HepG2 (cell line): ENCODE measurements at regions not wholly inside any gene's neighbourhood (a gene's known extent, or its start where the extent isn't known, plus 50 kb on each side); places are given as distances from the start of the nearest gene placed in this dataset.

Experiments
- CENPT ChIP-seq: sonication (generic); formaldehyde crosslinking; IDR thresholded peaks from 2 replicates; pipeline ENCODE4 v1.8.0; 2022; ENCODE audit warnings: low read depth, mild to moderate bottlenecking, moderate library complexity, missing genetic modification reagents
- CERS6 ChIP-seq: sonication (generic); formaldehyde crosslinking; IDR thresholded peaks from 2 replicates; pipeline ENCODE4 v1.5.0; 2020; ENCODE audit warnings: missing genetic modification reagents
- EP300 ChIP-seq, 3 experiments: sonication (generic) in 1 of 3; formaldehyde crosslinking in 1 of 3; IDR thresholded peaks; 2 replicates each; pipeline versions ENCODE4 v1.5.1 to v1.6.1; 2011 to 2020; ENCODE audit warnings: low read depth in 2 of 3, low read length in 2 of 3, borderline replicate concordance in 1 of 3, improper control_type of control experiment in 1 of 3, mild to moderate bottlenecking in 1 of 3, missing genetic modification reagents in 1 of 3, moderate library complexity in 1 of 3
- GABPB1 ChIP-seq: IDR thresholded peaks from 2 replicates; pipeline ENCODE4 v1.6.1; 2016; ENCODE audit warnings: mild to moderate bottlenecking, missing genetic modification reagents, moderate library complexity, missing compliant biosample characterization
- HNRNPK ChIP-seq: fragments of 200-400 bp; formaldehyde crosslinking; IDR thresholded peaks from 2 replicates; pipeline ENCODE4 v1.6.1; 2018; ENCODE audit warnings: low read length, low read depth, moderate library complexity, mild to moderate bottlenecking; ENCODE audit not compliant: poor library complexity, severe bottlenecking
- IRF1 ChIP-seq: sonication (generic); formaldehyde crosslinking; IDR thresholded peaks from 2 replicates; pipeline ENCODE4 v1.4.0; 2020; ENCODE audit warnings: low read depth, mild to moderate bottlenecking, missing genetic modification reagents
- KLF13 ChIP-seq: sonication (generic); formaldehyde crosslinking; IDR thresholded peaks from 2 replicates; pipeline ENCODE4 v1.4.0; 2020; ENCODE audit warnings: mild to moderate bottlenecking, missing genetic modification reagents
- MATR3 ChIP-seq: sonication (generic); formaldehyde crosslinking; IDR thresholded peaks from 2 replicates; pipeline ENCODE4 v1.4.0; 2020; ENCODE audit warnings: missing genetic modification reagents
- PLSCR1 ChIP-seq: sonication (generic); formaldehyde crosslinking; IDR thresholded peaks from 2 replicates; pipeline ENCODE4 v1.5.0; 2020; ENCODE audit warnings: missing genetic modification reagents, mild to moderate bottlenecking, borderline replicate concordance
- SIX1 ChIP-seq: sonication (generic); formaldehyde crosslinking; IDR thresholded peaks from 2 replicates; pipeline ENCODE4 v1.4.0; 2020; ENCODE audit warnings: missing genetic modification reagents, borderline replicate concordance
- ZNF18 ChIP-seq: sonication (generic); formaldehyde crosslinking; IDR thresholded peaks from 2 replicates; pipeline ENCODE4 v1.8.0; 2022; ENCODE audit warnings: mild to moderate bottlenecking, missing genetic modification reagents; ENCODE audit not compliant: insufficient replicate concordance
- ZNF343 ChIP-seq: sonication (generic); formaldehyde crosslinking; IDR thresholded peaks from 2 replicates; pipeline ENCODE4 v1.4.0; 2020; ENCODE audit warnings: mild to moderate bottlenecking, missing genetic modification reagents
- ZNF451 ChIP-seq: sonication (generic); formaldehyde crosslinking; IDR thresholded peaks from 2 replicates; pipeline ENCODE4 v1.5.0; 2020; ENCODE audit warnings: mild to moderate bottlenecking, missing genetic modification reagents
- ZNF550 ChIP-seq: sonication (generic); formaldehyde crosslinking; IDR thresholded peaks from 2 replicates; pipeline ENCODE4 v1.4.0; 2020; ENCODE audit warnings: mild to moderate bottlenecking, missing genetic modification reagents, borderline replicate concordance
- ZNF567 ChIP-seq: sonication (generic); formaldehyde crosslinking; IDR thresholded peaks from 2 replicates; pipeline ENCODE4 v1.8.1; 2023; ENCODE audit warnings: mild to moderate bottlenecking, missing genetic modification reagents, borderline replicate concordance
- ZNF598 ChIP-seq: sonication (generic); formaldehyde crosslinking; IDR thresholded peaks from 2 replicates; pipeline ENCODE4 v1.5.1; 2020; ENCODE audit warnings: mild to moderate bottlenecking, missing genetic modification reagents, borderline replicate concordance
- ZNF615 ChIP-seq: sonication (generic); formaldehyde crosslinking; IDR thresholded peaks from 2 replicates; pipeline ENCODE4 v1.5.0; 2020; ENCODE audit warnings: mild to moderate bottlenecking, missing genetic modification reagents, borderline replicate concordance
- ZNF749 ChIP-seq: sonication (generic); formaldehyde crosslinking; IDR thresholded peaks from 2 replicates; pipeline ENCODE4 v1.8.0; 2022; ENCODE audit warnings: mild to moderate bottlenecking, missing genetic modification reagents, moderate library complexity, borderline replicate concordance
- ZNF839 ChIP-seq: sonication (generic); formaldehyde crosslinking; IDR thresholded peaks from 2 replicates; pipeline ENCODE4 v1.4.0; 2020; ENCODE audit warnings: missing genetic modification reagents, mild to moderate bottlenecking, borderline replicate concordance
- TF ChIP-seq, protein P1 (sequence below): sonication (generic); formaldehyde crosslinking; IDR thresholded peaks from 2 replicates; pipeline ENCODE4 v1.4.0; 2020; ENCODE audit warnings: mild to moderate bottlenecking, missing genetic modification reagents

GRCh38 chr9:97788763-97789663 lies 64.0 kb upstream of the FOXE1 start (continued):
- TF ChIP-seq PLSCR1 (CRISPR knock-in tag), result no peak
- TF ChIP-seq KLF13 (CRISPR knock-in tag), result no peak
- no peak for TF ChIP-seq CERS6 (CRISPR knock-in tag)
- peak in 1 of 2 experiments; percentile 69; a peak in 2 of 4 replicates for TF ChIP-seq EP300 (IDR thresholded peaks at IDR 0.05; ENCODE audit: low read depth in 2 of 2, low read length in 2 of 2)
- TF ChIP-seq EP300 (CRISPR knock-in tag; IDR thresholded peaks at IDR 0.05; ENCODE audit: borderline replicate concordance), result peak; percentile 81
- no peak for TF ChIP-seq ZNF18 (CRISPR knock-in tag)
- TF ChIP-seq ZNF567 (CRISPR knock-in tag), result no peak
- no peak for TF ChIP-seq HNRNPK
- TF ChIP-seq MATR3 (CRISPR knock-in tag), result no peak
- TF ChIP-seq ZNF343, result no peak
- peak; percentile 34; the same call in 1 of the 2 replicates for TF ChIP-seq GABPB1 (CRISPR knock-in tag)
- TF ChIP-seq IRF1 (CRISPR knock-in tag), result no peak
- TF ChIP-seq SIX1 (CRISPR knock-in tag), result no peak
- no peak for TF ChIP-seq ZNF598
- TF ChIP-seq ZNF615, result no peak
- TF ChIP-seq, protein P1, sequence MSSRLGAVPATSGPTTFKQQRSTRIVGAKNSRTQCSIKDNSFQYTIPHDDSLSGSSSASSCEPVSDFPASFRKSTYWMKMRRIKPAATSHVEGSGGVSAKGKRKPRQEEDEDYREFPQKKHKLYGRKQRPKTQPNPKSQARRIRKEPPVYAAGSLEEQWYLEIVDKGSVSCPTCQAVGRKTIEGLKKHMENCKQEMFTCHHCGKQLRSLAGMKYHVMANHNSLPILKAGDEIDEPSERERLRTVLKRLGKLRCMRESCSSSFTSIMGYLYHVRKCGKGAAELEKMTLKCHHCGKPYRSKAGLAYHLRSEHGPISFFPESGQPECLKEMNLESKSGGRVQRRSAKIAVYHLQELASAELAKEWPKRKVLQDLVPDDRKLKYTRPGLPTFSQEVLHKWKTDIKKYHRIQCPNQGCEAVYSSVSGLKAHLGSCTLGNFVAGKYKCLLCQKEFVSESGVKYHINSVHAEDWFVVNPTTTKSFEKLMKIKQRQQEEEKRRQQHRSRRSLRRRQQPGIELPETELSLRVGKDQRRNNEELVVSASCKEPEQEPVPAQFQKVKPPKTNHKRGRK (CRISPR knock-in tag), result no peak
- no peak for TF ChIP-seq ZNF839 (CRISPR knock-in tag)
- no peak for TF ChIP-seq ZNF749 (CRISPR knock-in tag)
- no peak for TF ChIP-seq ZNF550 (CRISPR knock-in tag)
- no peak for TF ChIP-seq CENPT (CRISPR knock-in tag)
- TF ChIP-seq ZNF451, result no peak
